PFSK-1 (cell line): ENCODE measurements at regions not wholly inside any gene's neighbourhood (a gene's known extent, or its start where the extent isn't known, plus 50 kb on each side); places are given as distances from the start of the nearest gene placed in this dataset.

Source experiments
- POLR2AphosphoS5 ChIP-seq: IDR thresholded peaks from 2 replicates; pipeline ENCODE4 v1.6.1; 2012; ENCODE audit warnings: low read depth, mild to moderate bottlenecking, control low read depth, low read length, moderate library complexity
- SIN3A ChIP-seq: IDR thresholded peaks from 2 replicates; pipeline ENCODE4 v1.6.1; 2012; ENCODE audit warnings: mild to moderate bottlenecking, low read length, moderate library complexity, borderline replicate concordance; ENCODE audit not compliant: insufficient read depth
- TAF1 ChIP-seq: IDR thresholded peaks from 2 replicates; pipeline ENCODE4 v1.6.1; 2012; ENCODE audit warnings: low read length, control low read depth, borderline replicate concordance; ENCODE audit not compliant: insufficient read depth

- no peak for TF ChIP-seq POLR2AphosphoS5
- TF ChIP-seq TAF1 = no peak
- no peak for TF ChIP-seq SIN3A
These were observed 1665.0 kb upstream of the TENM3 start for GRCh38 chr4:180578175-180578574.
